ENCODE measurements at regions not wholly inside any gene's neighbourhood (a gene's known extent, or its start where the extent isn't known, plus 50 kb on each side); places are given as distances from the start of the nearest gene placed in this dataset.
"Not testable (repeated sequence)": the region's sequence is repeated elsewhere in the genome, so short reads cannot be mapped to it uniquely, and the experiment has no call there.

GRCh38 chr10:34886906-34887642, 72.0 kb upstream of the PARD3 start:
- no peak for DNase-seq (ENCODE audit: low read depth, low spot score)
- no peak overlapping the region for H3K4me3 ChIP-seq (ENCODE audit: low read depth, low read length)
- ChIA-PET POLR2A (no interaction called here), CTCF (no interaction called here)
- no peak for TF ChIP-seq CTCF (IDR thresholded peaks at IDR 0.05; ENCODE audit: insufficient read depth, low read length, missing control alignments)

GRCh38 chr10:34885898-34886297, 70.8 kb upstream of the PARD3 start:
- ChIA-PET CTCF (no interaction called here), POLR2A (no interaction called here)
- no peak overlapping the region for H3K4me3 ChIP-seq (ENCODE audit: low read depth, low read length)
- TF ChIP-seq CTCF (IDR thresholded peaks at IDR 0.05; ENCODE audit: insufficient read depth, low read length, missing control alignments), result no peak
- DNase-seq (ENCODE audit: low read depth, low spot score), result no peak

- ChIA-PET POLR2A (no interaction called here), CTCF (no interaction called here)
Measured at GRCh38 chr10:34885011-34885410, 69.9 kb upstream of the PARD3 start.

GRCh38 chr10:34884272-34884952, 69.3 kb upstream of the PARD3 start:
- DNase-seq (ENCODE audit: low read depth, low spot score), result no peak
- no peak overlapping the region for H3K4me3 ChIP-seq (ENCODE audit: low read depth, low read length)
- TF ChIP-seq CTCF (IDR thresholded peaks at IDR 0.05; ENCODE audit: insufficient read depth, low read length, missing control alignments), result no peak
- POLR2A ChIA-PET, result no interaction called here
- CTCF ChIA-PET, result no interaction called here

More at GRCh38 chr10:34885011-34885410, 69.9 kb upstream of the PARD3 start:
- H3K4me3 ChIP-seq (ENCODE audit: low read depth, low read length), result no peak overlapping the region
- no peak for TF ChIP-seq CTCF (IDR thresholded peaks at IDR 0.05; ENCODE audit: insufficient read depth, low read length, missing control alignments)
- DNase-seq (ENCODE audit: low read depth, low spot score), result no peak

- POLR2A ChIA-PET, result no interaction called here
- no peak overlapping the region for H3K4me3 ChIP-seq (ENCODE audit: low read depth, low read length)
- no peak for DNase-seq (ENCODE audit: low read depth, low spot score)
- CTCF ChIA-PET, result no interaction called here
- TF ChIP-seq CTCF (IDR thresholded peaks at IDR 0.05; ENCODE audit: insufficient read depth, low read length, missing control alignments), result no peak
Measured at GRCh38 chr10:34880817-34881216, 65.7 kb upstream of the PARD3 start.

GRCh38 chr10:34878651-34879050, 63.6 kb upstream of the PARD3 start:
- H3K4me3 ChIP-seq (ENCODE audit: low read depth, low read length); POLR2A ChIA-PET; CTCF ChIA-PET; DNase-seq (ENCODE audit: low read depth, low spot score): not testable (repeated sequence)

GRCh38 chr10:34875061-34875460, 60.0 kb upstream of the PARD3 start:
- no peak for DNase-seq (ENCODE audit: low read depth, low spot score)
- H3K4me3 ChIP-seq (ENCODE audit: low read depth, low read length), result no peak overlapping the region
- CTCF ChIA-PET, result interaction anchor here (1.6 kb wide), 1 partner anchor 21 kb away, joined by 4 read pairs; no protein-coding TSS in a partner anchor
- POLR2A ChIA-PET, result no interaction called here
- no peak for TF ChIP-seq CTCF (IDR thresholded peaks at IDR 0.05; ENCODE audit: insufficient read depth, low read length, missing control alignments)
